Vagina (tissue), 2 donors: ENCODE measurements at regions not wholly inside any gene's neighbourhood (a gene's known extent, or its start where the extent isn't known, plus 50 kb on each side); places are given as distances from the start of the nearest gene placed in this dataset.

Source experiments
- DNase-seq, 2 donors: peaks; one replicate each; pipeline ENCODE4 v3.0.0-alpha.2; 2017; ENCODE audit errors: extremely low spot score in 2 of 2
- H3K27ac ChIP-seq: fragments of 200-600 bp; sonication (generic); one replicate; pipeline ENCODE4 v1.5.1; 2019
- H3K27me3 ChIP-seq: fragments of 200-600 bp; sonication (generic); one replicate; pipeline ENCODE4 v1.5.1; 2019
- H3K36me3 ChIP-seq, 2 donors: fragments of 200-600 bp; sonication (generic); one replicate each; pipeline ENCODE4 v1.5.1; 2017 to 2019
- H3K4me1 ChIP-seq: fragments of 200-600 bp; sonication (generic); one replicate; pipeline ENCODE4 v1.5.1; 2019
- H3K4me3 ChIP-seq, 2 donors: fragments of 200-600 bp; sonication (generic); 1 replicate in 1 of 2; 2 replicates in 1 of 2; pipeline ENCODE4 v1.5.1; 2016 to 2019
- H3K9me3 ChIP-seq: fragments of 200-600 bp; sonication (generic); one replicate; pipeline ENCODE4 v1.5.1; 2019
- POLR2A ChIP-seq, 2 donors: fragments of 450-650 bp; IDR thresholded peaks; one replicate each; pipeline ENCODE4 v1.6.1; 2017; ENCODE audit warnings: antibody characterized with exemption in 2 of 2, mild to moderate bottlenecking in 2 of 2, moderate library complexity in 2 of 2
- POLR2AphosphoS5 ChIP-seq, 2 donors: sonication (generic); formaldehyde crosslinking; IDR thresholded peaks; one replicate each; pipeline ENCODE4 v1.9.0; 2017; ENCODE audit warnings: antibody characterized with exemption in 2 of 2, mild to moderate bottlenecking in 2 of 2, low read depth in 1 of 2; ENCODE audit not compliant: insufficient read depth in 1 of 2
- intact Hi-C: fragments of 100-400 bp; cut with DNase I; formaldehyde crosslinking; loops from one replicate; pipeline ENCODE4 v1.15.1; 2023
- TF ChIP-seq, protein P1 (sequence below), 3 experiments: fragments of 450-650 bp in 2 of 3; fragments of 200-600 bp in 1 of 3; sonication (generic) in 1 of 3; IDR thresholded peaks; one replicate each; pipeline ENCODE4 v1.5.1; 2017 to 2019; ENCODE audit warnings: antibody characterized with exemption in 3 of 3, mild to moderate bottlenecking in 2 of 3, moderate library complexity in 2 of 3

DNA sequence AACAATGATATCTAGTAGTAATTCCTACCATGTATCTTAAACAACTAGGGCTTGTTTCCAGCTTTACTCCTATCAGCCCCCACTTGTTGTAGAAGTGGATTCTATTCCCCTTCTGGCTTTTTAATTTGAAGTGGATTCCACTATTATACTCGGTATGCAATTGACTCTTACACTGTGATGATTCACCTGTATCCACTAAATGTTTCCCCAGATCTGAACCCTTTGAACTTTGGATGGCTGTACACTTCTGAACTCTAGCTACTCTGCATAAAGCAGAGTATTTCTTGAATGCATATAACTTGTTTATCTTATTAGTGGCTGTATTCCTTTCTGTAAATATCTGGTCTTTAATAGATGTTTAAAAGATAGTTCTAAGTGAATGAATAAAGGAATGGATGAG lies 538.4 kb upstream of the NRSN1 start:
- H3K4me1 ChIP-seq: no peaks in the 10 kb centered on the region
- H3K27ac ChIP-seq: no peak overlapping the region
- DNase-seq: no peak
- intact Hi-C loops: no loop called here
- no peaks in the 10 kb centered on the region for H3K36me3 ChIP-seq
- TF ChIP-seq POLR2AphosphoS5 (IDR thresholded peaks at IDR 0.05; ENCODE audit: insufficient read depth in 1 of 2, low read depth in 1 of 2) (no peak), POLR2A (IDR thresholded peaks at IDR 0.05) (no peak)
- TF ChIP-seq, protein P1, sequence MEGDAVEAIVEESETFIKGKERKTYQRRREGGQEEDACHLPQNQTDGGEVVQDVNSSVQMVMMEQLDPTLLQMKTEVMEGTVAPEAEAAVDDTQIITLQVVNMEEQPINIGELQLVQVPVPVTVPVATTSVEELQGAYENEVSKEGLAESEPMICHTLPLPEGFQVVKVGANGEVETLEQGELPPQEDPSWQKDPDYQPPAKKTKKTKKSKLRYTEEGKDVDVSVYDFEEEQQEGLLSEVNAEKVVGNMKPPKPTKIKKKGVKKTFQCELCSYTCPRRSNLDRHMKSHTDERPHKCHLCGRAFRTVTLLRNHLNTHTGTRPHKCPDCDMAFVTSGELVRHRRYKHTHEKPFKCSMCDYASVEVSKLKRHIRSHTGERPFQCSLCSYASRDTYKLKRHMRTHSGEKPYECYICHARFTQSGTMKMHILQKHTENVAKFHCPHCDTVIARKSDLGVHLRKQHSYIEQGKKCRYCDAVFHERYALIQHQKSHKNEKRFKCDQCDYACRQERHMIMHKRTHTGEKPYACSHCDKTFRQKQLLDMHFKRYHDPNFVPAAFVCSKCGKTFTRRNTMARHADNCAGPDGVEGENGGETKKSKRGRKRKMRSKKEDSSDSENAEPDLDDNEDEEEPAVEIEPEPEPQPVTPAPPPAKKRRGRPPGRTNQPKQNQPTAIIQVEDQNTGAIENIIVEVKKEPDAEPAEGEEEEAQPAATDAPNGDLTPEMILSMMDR (IDR thresholded peaks at IDR 0.05): no peak
- H3K27me3 ChIP-seq: no peaks in the 10 kb centered on the region
- no peak overlapping the region for H3K4me3 ChIP-seq
- H3K9me3 ChIP-seq: no peaks in the 10 kb centered on the region

DNA sequence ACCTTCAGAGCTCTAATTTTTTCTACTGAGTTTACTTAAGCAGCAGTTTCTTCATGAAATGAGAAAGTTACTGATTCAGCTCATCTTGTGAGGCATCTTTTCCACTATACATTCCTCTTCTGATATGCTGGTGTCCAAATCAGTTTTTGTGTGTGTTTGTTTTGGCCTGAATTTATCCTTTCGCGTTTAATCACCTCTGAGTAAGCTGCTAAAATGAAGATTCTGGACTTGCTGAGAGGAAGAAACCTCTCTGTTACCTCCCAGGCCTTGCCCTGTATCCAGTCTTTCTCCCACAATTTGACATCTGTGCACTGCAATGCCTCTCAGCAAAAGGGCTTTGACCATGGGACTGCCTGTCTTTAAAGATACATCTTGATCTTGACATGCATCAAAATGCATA lies 536.2 kb upstream of the NRSN1 start:
- TF ChIP-seq POLR2AphosphoS5 (IDR thresholded peaks at IDR 0.05; ENCODE audit: insufficient read depth in 1 of 2, low read depth in 1 of 2): no peak
- intact Hi-C loops: no loop called here
- Histone ChIP-seq H3K4me3 (no peak overlapping the region), H3K36me3 (no peaks in the 10 kb centered on the region), H3K27me3 (no peaks in the 10 kb centered on the region), H3K9me3 (no peaks in the 10 kb centered on the region), H3K27ac (no peak overlapping the region), H3K4me1 (no peaks in the 10 kb centered on the region)
- no peak for DNase-seq

DNA sequence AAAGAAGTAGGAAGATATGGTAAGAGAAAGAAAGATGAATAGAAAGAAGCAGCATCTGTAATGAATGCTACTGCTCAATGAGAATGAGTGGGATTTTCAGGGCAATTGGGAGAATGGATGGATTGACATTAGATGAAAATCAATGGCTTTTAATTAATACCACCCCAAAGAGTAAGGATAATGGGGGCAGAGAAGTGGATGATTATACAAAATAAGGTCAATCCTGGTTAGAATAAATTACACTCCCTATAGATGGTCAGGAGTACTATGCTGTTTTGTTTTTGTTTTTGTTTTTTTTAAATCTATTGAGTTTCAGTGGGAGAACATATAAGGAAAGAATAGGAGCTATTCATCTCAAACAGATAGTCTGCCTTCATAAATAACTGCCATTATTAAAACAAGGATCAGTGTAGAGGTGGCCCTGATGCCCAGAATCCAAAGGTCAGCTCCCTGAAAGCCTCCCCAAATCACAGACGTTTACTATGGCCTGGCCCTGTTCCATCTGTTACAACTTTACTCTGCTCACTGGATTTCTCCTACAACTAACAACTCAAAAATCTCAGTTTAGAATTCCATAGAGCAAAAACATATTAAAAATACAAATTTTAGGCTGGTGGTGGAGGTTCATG lies 535.4 kb upstream of the NRSN1 start:
- Histone ChIP-seq H3K4me1 (no peaks in the 10 kb centered on the region), H3K27ac (no peak overlapping the region), H3K4me3 (no peak overlapping the region), H3K27me3 (no peaks in the 10 kb centered on the region), H3K36me3 (no peaks in the 10 kb centered on the region), H3K9me3 (no peaks in the 10 kb centered on the region)
- intact Hi-C loops: no loop called here
- no peak for TF ChIP-seq POLR2AphosphoS5 (IDR thresholded peaks at IDR 0.05; ENCODE audit: insufficient read depth in 1 of 2, low read depth in 1 of 2)
- no peak for TF ChIP-seq POLR2A (IDR thresholded peaks at IDR 0.05)
- TF ChIP-seq, protein P1 (IDR thresholded peaks at IDR 0.05): no peak
- no peak for DNase-seq

- no peak overlapping the region for H3K27ac ChIP-seq
- no peak overlapping the region for H3K4me3 ChIP-seq
- TF ChIP-seq POLR2AphosphoS5 (IDR thresholded peaks at IDR 0.05; ENCODE audit: insufficient read depth in 1 of 2, low read depth in 1 of 2) (no peak), POLR2A (IDR thresholded peaks at IDR 0.05) (no peak)
- TF ChIP-seq, protein P1 (IDR thresholded peaks at IDR 0.05): no peak
- H3K27me3 ChIP-seq: no peaks in the 10 kb centered on the region
- H3K4me1 ChIP-seq: no peaks in the 10 kb centered on the region
- intact Hi-C loops: no loop called here
- no peaks in the 10 kb centered on the region for H3K9me3 ChIP-seq
- no peaks in the 10 kb centered on the region for H3K36me3 ChIP-seq
- no peak for DNase-seq
These were observed 534.3 kb upstream of the NRSN1 start for GRCh38 chr6:23591761-23592160.

GRCh38 chr6:23600118-23600517 lies 525.9 kb upstream of the NRSN1 start:
- H3K9me3 ChIP-seq: no peaks in the 10 kb centered on the region
- intact Hi-C loops: no loop called here
- TF ChIP-seq POLR2A (IDR thresholded peaks at IDR 0.05): no peak
- TF ChIP-seq, protein P1 (IDR thresholded peaks at IDR 0.05): no peak
- no peak for TF ChIP-seq POLR2AphosphoS5 (IDR thresholded peaks at IDR 0.05; ENCODE audit: insufficient read depth in 1 of 2, low read depth in 1 of 2)

More at GRCh38 chr6:23600118-23600517, 525.9 kb upstream of the NRSN1 start:
- Histone ChIP-seq H3K27ac (no peak overlapping the region), H3K4me1 (no peaks in the 10 kb centered on the region), H3K4me3 (no peak overlapping the region), H3K36me3 (no peaks in the 10 kb centered on the region), H3K27me3 (no peaks in the 10 kb centered on the region)
- no peak for DNase-seq
